ENCODE measurements at regions not wholly inside any gene's neighbourhood (a gene's known extent, or its start where the extent isn't known, plus 50 kb on each side); places are given as distances from the start of the nearest gene placed in this dataset.

DNA sequence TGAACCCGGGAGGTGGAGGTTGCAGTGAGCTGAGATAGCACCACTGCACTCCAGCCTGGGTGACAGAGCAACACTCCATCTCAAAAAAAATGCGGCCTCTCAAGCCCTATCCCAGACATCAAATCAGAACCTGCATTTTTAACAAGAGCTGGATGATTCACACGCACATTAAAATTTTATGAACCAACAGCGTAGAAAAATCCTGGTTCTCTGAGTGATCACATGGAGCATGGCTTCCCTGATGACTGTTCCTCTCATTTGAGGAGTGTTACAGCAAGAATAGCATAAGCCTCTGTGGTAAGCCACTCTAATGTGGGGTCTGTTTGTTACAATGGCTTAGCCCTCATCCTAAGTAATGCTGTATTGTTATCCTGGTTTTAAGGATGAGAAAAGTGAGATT, 163.6 kb downstream of the BRMS1L start:
- Histone ChIP-seq H3K4me2 (ENCODE audit: low read depth, low read length, poor library complexity, severe bottlenecking) (no peak overlapping the region), H3F3A (ENCODE audit: low read depth) (no peaks in the 10 kb centered on the region), H4K20me1 (ENCODE audit: insufficient read depth, low read length, poor library complexity, severe bottlenecking) (no peaks in the 10 kb centered on the region), H3K4me3 (ENCODE audit: low read length, poor library complexity, severe bottlenecking) (no peak overlapping the region), H3K79me2 (ENCODE audit: insufficient read depth, low read length) (no peaks in the 10 kb centered on the region), H3K9ac (ENCODE audit: low read depth, low read length, poor library complexity, severe bottlenecking) (no peak overlapping the region), H3K9me2 (replicated peaks; ENCODE audit: low read depth, low read length) (0 out of 2 replicates have a peak, but pooled peaks cover 3% of the 10 kb centered on the region), H3K4me1 (ENCODE audit: insufficient read depth, low read length, poor library complexity, severe bottlenecking) (no peaks in the 10 kb centered on the region), H2AFZ (ENCODE audit: low read length) (no peak overlapping the region), H3K36me3 (ENCODE audit: insufficient read depth, low read length) (no peaks in the 10 kb centered on the region), H3K9me3 (ENCODE audit: insufficient read depth, low read depth, low read length) (no peaks in the 10 kb centered on the region), H3K27me3 (ENCODE audit: insufficient read depth, low read length, poor library complexity, severe bottlenecking) (no peaks in the 10 kb centered on the region)
- TF ChIP-seq, protein P1, sequence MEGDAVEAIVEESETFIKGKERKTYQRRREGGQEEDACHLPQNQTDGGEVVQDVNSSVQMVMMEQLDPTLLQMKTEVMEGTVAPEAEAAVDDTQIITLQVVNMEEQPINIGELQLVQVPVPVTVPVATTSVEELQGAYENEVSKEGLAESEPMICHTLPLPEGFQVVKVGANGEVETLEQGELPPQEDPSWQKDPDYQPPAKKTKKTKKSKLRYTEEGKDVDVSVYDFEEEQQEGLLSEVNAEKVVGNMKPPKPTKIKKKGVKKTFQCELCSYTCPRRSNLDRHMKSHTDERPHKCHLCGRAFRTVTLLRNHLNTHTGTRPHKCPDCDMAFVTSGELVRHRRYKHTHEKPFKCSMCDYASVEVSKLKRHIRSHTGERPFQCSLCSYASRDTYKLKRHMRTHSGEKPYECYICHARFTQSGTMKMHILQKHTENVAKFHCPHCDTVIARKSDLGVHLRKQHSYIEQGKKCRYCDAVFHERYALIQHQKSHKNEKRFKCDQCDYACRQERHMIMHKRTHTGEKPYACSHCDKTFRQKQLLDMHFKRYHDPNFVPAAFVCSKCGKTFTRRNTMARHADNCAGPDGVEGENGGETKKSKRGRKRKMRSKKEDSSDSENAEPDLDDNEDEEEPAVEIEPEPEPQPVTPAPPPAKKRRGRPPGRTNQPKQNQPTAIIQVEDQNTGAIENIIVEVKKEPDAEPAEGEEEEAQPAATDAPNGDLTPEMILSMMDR (conservative IDR thresholded peaks at IDR 0.05; ENCODE audit: low read length): no peak
- no peak for TF ChIP-seq EZH2phosphoT487 (IDR thresholded peaks at IDR 0.05; ENCODE audit: borderline replicate concordance)

DNA sequence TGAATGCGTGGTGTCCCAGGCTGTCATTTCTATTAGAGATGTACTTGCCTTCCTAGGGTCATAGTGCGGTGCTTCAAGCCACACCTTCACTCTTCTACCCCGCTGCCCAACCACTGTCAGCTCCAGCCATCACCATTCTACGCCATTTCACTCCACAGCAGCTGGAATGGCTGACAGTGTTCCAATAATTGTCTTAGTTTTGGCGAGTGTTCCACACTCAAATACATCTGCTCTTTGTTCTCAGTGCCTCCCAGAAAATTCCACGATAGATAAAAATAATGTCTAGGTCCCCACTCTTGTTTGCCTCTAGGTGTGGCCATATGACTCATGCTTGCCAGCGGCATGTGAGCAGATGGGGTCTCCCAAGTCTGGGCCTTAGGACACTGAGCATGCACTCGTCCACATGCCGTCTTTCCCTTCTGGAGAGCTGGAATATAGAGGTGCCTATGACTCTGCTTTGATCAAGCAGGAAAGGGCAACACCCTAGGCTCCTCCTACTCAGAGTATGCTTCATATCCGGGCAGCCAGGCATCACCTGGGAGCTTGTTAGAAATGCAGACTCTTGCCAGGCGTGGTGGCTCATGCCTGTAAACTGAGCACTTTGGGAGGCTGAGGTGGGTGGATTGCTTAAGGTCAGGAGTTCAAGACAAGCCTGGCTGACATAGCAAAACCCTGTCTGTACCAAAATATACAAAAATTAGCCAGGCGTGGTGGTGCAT, 163.0 kb downstream of the BRMS1L start:
- no peak overlapping the region for H3K4me3 ChIP-seq (ENCODE audit: low read length, poor library complexity, severe bottlenecking)
- H3K27me3 ChIP-seq (ENCODE audit: insufficient read depth, low read length, poor library complexity, severe bottlenecking): no peaks in the 10 kb centered on the region
- 0 out of 2 replicates have a peak, but pooled peaks cover 3% of the 10 kb centered on the region for H3K9me2 ChIP-seq (replicated peaks; ENCODE audit: low read depth, low read length)
- no peak overlapping the region for H3K9ac ChIP-seq (ENCODE audit: low read depth, low read length, poor library complexity, severe bottlenecking)
- no peak overlapping the region for H2AFZ ChIP-seq (ENCODE audit: low read length)
- H3K4me2 ChIP-seq (ENCODE audit: low read depth, low read length, poor library complexity, severe bottlenecking): no peak overlapping the region
- no peaks in the 10 kb centered on the region for H3K9me3 ChIP-seq (ENCODE audit: insufficient read depth, low read depth, low read length)
- H3K79me2 ChIP-seq (ENCODE audit: insufficient read depth, low read length): no peaks in the 10 kb centered on the region
- H3F3A ChIP-seq (ENCODE audit: low read depth): no peaks in the 10 kb centered on the region
- H4K20me1 ChIP-seq (ENCODE audit: insufficient read depth, low read length, poor library complexity, severe bottlenecking): no peaks in the 10 kb centered on the region
- no peaks in the 10 kb centered on the region for H3K36me3 ChIP-seq (ENCODE audit: insufficient read depth, low read length)
- TF ChIP-seq, protein P1 (conservative IDR thresholded peaks at IDR 0.05; ENCODE audit: low read length): no peak
- TF ChIP-seq EZH2phosphoT487 (IDR thresholded peaks at IDR 0.05; ENCODE audit: borderline replicate concordance): no peak
- no peaks in the 10 kb centered on the region for H3K4me1 ChIP-seq (ENCODE audit: insufficient read depth, low read length, poor library complexity, severe bottlenecking)

DNA sequence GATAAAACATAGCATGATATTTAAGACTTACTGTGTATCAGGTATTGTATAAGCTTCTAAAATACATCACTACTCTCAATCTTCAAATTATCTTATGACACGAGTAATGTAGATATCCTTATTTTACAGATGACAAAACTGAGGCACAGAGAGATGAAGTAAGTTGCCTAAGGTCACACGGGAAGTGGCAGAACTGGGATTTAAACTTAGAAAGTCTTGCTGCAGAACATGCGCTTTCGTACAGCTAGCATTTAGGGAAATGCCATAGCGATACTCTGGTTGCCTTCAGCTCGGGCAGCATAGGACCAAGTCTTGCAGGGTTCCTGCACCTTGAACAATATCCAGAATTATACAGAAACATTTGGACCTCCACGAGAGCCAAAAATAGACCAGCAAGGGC, 162.4 kb downstream of the BRMS1L start:
- no peaks in the 10 kb centered on the region for H3K9me3 ChIP-seq (ENCODE audit: insufficient read depth, low read depth, low read length)
- no peaks in the 10 kb centered on the region for H4K20me1 ChIP-seq (ENCODE audit: insufficient read depth, low read length, poor library complexity, severe bottlenecking)
- H3K4me1 ChIP-seq (ENCODE audit: insufficient read depth, low read length, poor library complexity, severe bottlenecking): no peaks in the 10 kb centered on the region
- no peaks in the 10 kb centered on the region for H3K79me2 ChIP-seq (ENCODE audit: insufficient read depth, low read length)
- H3K27me3 ChIP-seq (ENCODE audit: insufficient read depth, low read length, poor library complexity, severe bottlenecking): no peaks in the 10 kb centered on the region
- H3K9me2 ChIP-seq (replicated peaks; ENCODE audit: low read depth, low read length): 0 out of 2 replicates have a peak, but pooled peaks cover 3% of the 10 kb centered on the region
- H3F3A ChIP-seq (ENCODE audit: low read depth): no peaks in the 10 kb centered on the region
- no peak overlapping the region for H3K9ac ChIP-seq (ENCODE audit: low read depth, low read length, poor library complexity, severe bottlenecking)
- no peak overlapping the region for H2AFZ ChIP-seq (ENCODE audit: low read length)
- no peak overlapping the region for H3K4me2 ChIP-seq (ENCODE audit: low read depth, low read length, poor library complexity, severe bottlenecking)
- H3K36me3 ChIP-seq (ENCODE audit: insufficient read depth, low read length): no peaks in the 10 kb centered on the region
- no peak overlapping the region for H3K4me3 ChIP-seq (ENCODE audit: low read length, poor library complexity, severe bottlenecking)
- TF ChIP-seq EZH2phosphoT487 (IDR thresholded peaks at IDR 0.05; ENCODE audit: borderline replicate concordance): no peak
- TF ChIP-seq, protein P1 (conservative IDR thresholded peaks at IDR 0.05; ENCODE audit: low read length): no peak

Data from Loucy (cell line).